ENCODE measurements at regions not wholly inside any gene's neighbourhood (a gene's known extent, or its start where the extent isn't known, plus 50 kb on each side); places are given as distances from the start of the nearest gene placed in this dataset.
A peak's percentile ranks its signal among the peaks of the same experiment; 100 is the strongest.

DNA sequence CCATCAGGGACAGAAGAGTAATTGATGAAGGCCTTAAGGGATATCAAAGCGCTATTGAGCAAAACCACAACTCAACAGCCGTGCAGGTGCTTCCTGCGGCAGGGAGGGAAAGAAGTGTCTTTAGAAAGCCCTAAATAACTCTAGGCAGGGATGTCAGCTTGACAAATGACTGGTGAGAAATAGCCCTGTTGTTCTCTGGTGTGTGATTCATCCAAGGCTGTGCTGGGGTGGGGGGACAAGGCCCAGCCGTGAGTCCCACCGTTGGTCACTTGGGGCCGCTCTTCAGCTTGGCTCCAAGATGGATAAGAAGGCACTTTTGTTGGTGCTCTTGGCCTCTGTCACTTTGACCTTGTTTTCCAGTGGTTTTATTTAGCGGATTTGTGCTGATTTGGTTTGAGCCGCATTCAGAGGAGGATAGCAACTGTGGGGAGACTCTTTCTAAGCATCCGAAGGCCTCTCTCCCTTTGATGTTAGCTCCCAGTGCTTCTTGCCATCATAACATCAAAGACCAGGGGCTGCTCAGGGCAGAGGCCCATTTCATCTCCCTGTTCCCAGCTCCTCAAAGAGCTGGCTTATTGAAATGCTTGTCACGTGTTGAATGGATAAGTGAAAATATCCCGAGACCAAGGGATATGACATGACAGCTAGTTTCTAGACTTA, 130.3 kb upstream of the SERP2 start (continued):
- TF ChIP-seq, protein P1, sequence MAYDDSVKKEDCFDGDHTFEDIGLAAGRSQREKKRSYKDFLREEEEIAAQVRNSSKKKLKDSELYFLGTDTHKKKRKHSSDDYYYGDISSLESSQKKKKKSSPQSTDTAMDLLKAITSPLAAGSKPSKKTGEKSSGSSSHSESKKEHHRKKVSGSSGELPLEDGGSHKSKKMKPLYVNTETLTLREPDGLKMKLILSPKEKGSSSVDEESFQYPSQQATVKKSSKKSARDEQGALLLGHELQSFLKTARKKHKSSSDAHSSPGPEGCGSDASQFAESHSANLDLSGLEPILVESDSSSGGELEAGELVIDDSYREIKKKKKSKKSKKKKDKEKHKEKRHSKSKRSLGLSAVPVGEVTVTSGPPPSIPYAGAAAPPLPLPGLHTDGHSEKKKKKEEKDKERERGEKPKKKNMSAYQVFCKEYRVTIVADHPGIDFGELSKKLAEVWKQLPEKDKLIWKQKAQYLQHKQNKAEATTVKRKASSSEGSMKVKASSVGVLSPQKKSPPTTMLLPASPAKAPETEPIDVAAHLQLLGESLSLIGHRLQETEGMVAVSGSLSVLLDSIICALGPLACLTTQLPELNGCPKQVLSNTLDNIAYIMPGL (CRISPR knock-in tag; IDR thresholded peaks at IDR 0.05; ENCODE audit: borderline replicate concordance in 1 of 2, low read depth in 1 of 2), result 0 out of 4 replicates have a peak, but pooled peaks of 1 of the 2 experiments have one; percentile 37
- TF ChIP-seq, protein P2, sequence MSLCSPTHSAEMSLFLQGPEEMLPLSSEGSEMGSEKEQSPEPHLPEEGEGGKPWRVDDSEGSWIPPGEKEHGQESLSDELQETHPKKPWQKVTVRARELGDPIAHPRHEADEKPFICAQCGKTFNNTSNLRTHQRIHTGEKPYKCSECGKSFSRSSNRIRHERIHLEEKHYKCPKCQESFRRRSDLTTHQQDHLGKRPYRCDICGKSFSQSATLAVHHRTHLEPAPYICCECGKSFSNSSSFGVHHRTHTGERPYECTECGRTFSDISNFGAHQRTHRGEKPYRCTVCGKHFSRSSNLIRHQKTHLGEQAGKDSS (CRISPR knock-in tag; IDR thresholded peaks at IDR 0.05; ENCODE audit: borderline replicate concordance, low read depth), result no peak
- TF ChIP-seq, protein P3, sequence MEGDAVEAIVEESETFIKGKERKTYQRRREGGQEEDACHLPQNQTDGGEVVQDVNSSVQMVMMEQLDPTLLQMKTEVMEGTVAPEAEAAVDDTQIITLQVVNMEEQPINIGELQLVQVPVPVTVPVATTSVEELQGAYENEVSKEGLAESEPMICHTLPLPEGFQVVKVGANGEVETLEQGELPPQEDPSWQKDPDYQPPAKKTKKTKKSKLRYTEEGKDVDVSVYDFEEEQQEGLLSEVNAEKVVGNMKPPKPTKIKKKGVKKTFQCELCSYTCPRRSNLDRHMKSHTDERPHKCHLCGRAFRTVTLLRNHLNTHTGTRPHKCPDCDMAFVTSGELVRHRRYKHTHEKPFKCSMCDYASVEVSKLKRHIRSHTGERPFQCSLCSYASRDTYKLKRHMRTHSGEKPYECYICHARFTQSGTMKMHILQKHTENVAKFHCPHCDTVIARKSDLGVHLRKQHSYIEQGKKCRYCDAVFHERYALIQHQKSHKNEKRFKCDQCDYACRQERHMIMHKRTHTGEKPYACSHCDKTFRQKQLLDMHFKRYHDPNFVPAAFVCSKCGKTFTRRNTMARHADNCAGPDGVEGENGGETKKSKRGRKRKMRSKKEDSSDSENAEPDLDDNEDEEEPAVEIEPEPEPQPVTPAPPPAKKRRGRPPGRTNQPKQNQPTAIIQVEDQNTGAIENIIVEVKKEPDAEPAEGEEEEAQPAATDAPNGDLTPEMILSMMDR (CRISPR knock-in tag; IDR thresholded peaks at IDR 0.05), result peak; percentile 74
- TF ChIP-seq MEIS2 (CRISPR knock-in tag; IDR thresholded peaks at IDR 0.05), result 0 out of 2 replicates have a peak, but pooled peaks have one; percentile 35
- TF ChIP-seq ATF7-NPFF (CRISPR knock-in tag; IDR thresholded peaks at IDR 0.05; ENCODE audit: low read depth), result no peak
- no peak for TF ChIP-seq KLF16 (CRISPR knock-in tag; IDR thresholded peaks at IDR 0.05)
- TF ChIP-seq ZNF670 (CRISPR knock-in tag; IDR thresholded peaks at IDR 0.05; ENCODE audit: borderline replicate concordance), result no peak
- peak; percentile 82 for TF ChIP-seq FOSL2 (CRISPR knock-in tag; IDR thresholded peaks at IDR 0.05)
- TF ChIP-seq STAT5B (CRISPR knock-in tag; IDR thresholded peaks at IDR 0.05), result no peak
- TF ChIP-seq ZNF839 (CRISPR knock-in tag; IDR thresholded peaks at IDR 0.05; ENCODE audit: borderline replicate concordance), result no peak
- peak; percentile 79 for TF ChIP-seq XRCC5 (optimal IDR thresholded peaks at IDR 0.05; ENCODE audit: low read length)
- no peak for TF ChIP-seq MLLT10 (CRISPR knock-in tag; IDR thresholded peaks at IDR 0.05)
- TF ChIP-seq ZNF451 (CRISPR knock-in tag; IDR thresholded peaks at IDR 0.05), result no peak
- no peak for TF ChIP-seq ZNF256 (CRISPR knock-in tag; conservative IDR thresholded peaks at IDR 0.05)
- TF ChIP-seq, protein P4, sequence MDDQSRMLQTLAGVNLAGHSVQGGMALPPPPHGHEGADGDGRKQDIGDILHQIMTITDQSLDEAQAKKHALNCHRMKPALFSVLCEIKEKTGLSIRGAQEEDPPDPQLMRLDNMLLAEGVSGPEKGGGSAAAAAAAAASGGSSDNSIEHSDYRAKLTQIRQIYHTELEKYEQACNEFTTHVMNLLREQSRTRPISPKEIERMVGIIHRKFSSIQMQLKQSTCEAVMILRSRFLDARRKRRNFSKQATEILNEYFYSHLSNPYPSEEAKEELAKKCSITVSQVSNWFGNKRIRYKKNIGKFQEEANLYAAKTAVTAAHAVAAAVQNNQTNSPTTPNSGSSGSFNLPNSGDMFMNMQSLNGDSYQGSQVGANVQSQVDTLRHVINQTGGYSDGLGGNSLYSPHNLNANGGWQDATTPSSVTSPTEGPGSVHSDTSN (CRISPR knock-in tag; IDR thresholded peaks at IDR 0.05; ENCODE audit: borderline replicate concordance), result 0 out of 2 replicates have a peak, but pooled peaks have one; percentile 34
- no peak for TF ChIP-seq AGO1 (IDR thresholded peaks at IDR 0.05; ENCODE audit: low read depth, low read length, poor library complexity, severe bottlenecking)
- TF ChIP-seq ZNF282 (IDR thresholded peaks at IDR 0.05; ENCODE audit: partially characterized antibody), result no peak
- peak; percentile 68; the same call in 1 of the 2 replicates for TF ChIP-seq HOXA5 (CRISPR knock-in tag; IDR thresholded peaks at IDR 0.05)
- TF ChIP-seq ZFY (CRISPR knock-in tag; IDR thresholded peaks at IDR 0.05), result 0 out of 2 replicates have a peak, but pooled peaks have one; percentile 28
- TF ChIP-seq SAFB2 (CRISPR knock-in tag; IDR thresholded peaks at IDR 0.05; ENCODE audit: borderline replicate concordance, low read depth), result no peak
- TF ChIP-seq ZBTB7A (CRISPR knock-in tag; IDR thresholded peaks at IDR 0.05), result no peak
- TF ChIP-seq ERF (CRISPR knock-in tag; IDR thresholded peaks at IDR 0.05), result no peak
- no peak for TF ChIP-seq MTF1 (CRISPR knock-in tag; IDR thresholded peaks at IDR 0.05)
- no peak for TF ChIP-seq ZNF672 (CRISPR knock-in tag; IDR thresholded peaks at IDR 0.05)
- TF ChIP-seq ZNF550 (CRISPR knock-in tag; IDR thresholded peaks at IDR 0.05; ENCODE audit: borderline replicate concordance), result no peak
- TF ChIP-seq FOXO1 (CRISPR knock-in tag; IDR thresholded peaks at IDR 0.05), result 0 out of 2 replicates have a peak, but pooled peaks have one; percentile 11
